ENCODE measurements at regions not wholly inside any gene's neighbourhood (a gene's known extent, or its start where the extent isn't known, plus 50 kb on each side); places are given as distances from the start of the nearest gene placed in this dataset.

DNA sequence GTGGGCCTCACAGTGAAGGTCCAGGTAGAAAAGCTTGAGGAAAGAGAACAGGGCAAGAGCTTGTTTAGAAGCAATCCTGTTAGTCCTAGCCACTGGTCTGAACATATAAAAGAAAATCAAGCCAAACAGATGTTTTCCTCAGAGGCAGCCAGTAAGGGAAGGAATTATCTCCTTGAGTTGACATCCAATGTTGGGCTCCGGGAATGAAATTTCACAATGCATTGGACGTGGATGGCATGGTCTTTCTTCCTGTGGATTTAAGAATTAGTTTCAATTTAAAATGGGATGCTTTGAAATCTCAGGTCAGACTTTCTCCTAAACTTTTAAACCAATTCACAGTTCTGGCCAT, 92.1 kb downstream of the ACKR3 start:
- Mint-ChIP-seq H3K36me3 (peaks cover 8% of the 10 kb centered on the region), H3K27me3 (ENCODE audit: low read depth) (peaks cover 6% of the 10 kb centered on the region), H3K27ac (peak overlapping the region; percentile 89; the same call in 1 of the 2 replicates), H3K4me1 (peaks cover 37% of the 10 kb centered on the region), H3K4me3 (no peak overlapping the region), H3K9me3 (peaks cover 12% of the 10 kb centered on the region)
- no peak for ATAC-seq
- CTCF ChIA-PET: no interaction called here
- no peak for TF ChIP-seq PRRX2 (CRISPR knock-in tag; IDR thresholded peaks at IDR 0.05)
- no peak for TF ChIP-seq RORB (CRISPR knock-in tag; IDR thresholded peaks at IDR 0.05)
- no peak for TF ChIP-seq GTF2I (CRISPR knock-in tag; conservative IDR thresholded peaks at IDR 0.05)
- no peak for TF ChIP-seq MXD4 (CRISPR knock-in tag; IDR thresholded peaks at IDR 0.05; ENCODE audit: borderline replicate concordance)
- TF ChIP-seq, protein P1, sequence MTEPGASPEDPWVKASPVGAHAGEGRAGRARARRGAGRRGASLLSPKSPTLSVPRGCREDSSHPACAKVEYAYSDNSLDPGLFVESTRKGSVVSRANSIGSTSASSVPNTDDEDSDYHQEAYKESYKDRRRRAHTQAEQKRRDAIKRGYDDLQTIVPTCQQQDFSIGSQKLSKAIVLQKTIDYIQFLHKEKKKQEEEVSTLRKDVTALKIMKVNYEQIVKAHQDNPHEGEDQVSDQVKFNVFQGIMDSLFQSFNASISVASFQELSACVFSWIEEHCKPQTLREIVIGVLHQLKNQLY (CRISPR knock-in tag; IDR thresholded peaks at IDR 0.05): no peak
- TF ChIP-seq, protein P2, sequence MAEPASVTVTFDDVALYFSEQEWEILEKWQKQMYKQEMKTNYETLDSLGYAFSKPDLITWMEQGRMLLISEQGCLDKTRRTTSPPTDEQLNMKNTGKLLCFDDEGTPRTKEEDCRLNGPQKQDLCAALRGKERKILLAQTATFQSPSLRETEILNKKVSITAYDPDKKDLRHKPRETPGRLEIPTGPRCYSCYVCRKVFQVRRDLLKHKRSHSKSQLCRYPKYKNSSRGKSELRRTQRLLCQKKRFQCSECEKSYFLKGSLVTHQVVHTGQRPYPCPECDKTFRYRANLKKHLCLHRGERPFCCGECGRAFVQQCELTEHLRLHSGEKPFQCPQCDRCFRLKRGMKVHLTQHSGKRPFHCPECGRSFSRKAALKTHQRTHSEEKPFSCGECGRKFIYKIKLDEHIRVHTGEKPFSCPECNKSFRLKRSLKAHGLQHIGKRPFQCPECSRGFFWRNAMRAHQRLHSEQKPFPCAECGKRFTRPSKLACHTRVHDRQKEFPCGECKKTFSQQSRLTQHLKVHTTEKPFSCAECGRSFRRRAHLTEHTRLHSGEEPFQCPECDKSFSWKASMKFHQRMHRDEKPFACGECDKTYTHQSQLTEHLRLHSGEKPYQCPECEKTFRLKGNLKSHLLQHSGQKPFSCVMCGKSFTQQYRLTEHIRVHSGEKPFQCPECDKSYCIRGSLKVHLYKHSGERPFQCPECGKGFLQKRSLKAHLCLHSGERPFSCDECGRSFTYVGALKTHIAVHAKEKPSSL (CRISPR knock-in tag; conservative IDR thresholded peaks at IDR 0.05): no peak
- TF ChIP-seq ZNF671 (CRISPR knock-in tag; IDR thresholded peaks at IDR 0.05): no peak
- TF ChIP-seq, protein P3, sequence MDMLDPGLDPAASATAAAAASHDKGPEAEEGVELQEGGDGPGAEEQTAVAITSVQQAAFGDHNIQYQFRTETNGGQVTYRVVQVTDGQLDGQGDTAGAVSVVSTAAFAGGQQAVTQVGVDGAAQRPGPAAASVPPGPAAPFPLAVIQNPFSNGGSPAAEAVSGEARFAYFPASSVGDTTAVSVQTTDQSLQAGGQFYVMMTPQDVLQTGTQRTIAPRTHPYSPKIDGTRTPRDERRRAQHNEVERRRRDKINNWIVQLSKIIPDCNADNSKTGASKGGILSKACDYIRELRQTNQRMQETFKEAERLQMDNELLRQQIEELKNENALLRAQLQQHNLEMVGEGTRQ (CRISPR knock-in tag; IDR thresholded peaks at IDR 0.05): no peak
- no peak for TF ChIP-seq RELA (CRISPR knock-in tag; IDR thresholded peaks at IDR 0.05; ENCODE audit: borderline replicate concordance)
- no peak for TF ChIP-seq ZNF396 (CRISPR knock-in tag; IDR thresholded peaks at IDR 0.05; ENCODE audit: borderline replicate concordance)
- no peak for TF ChIP-seq FOXP1 (CRISPR knock-in tag; IDR thresholded peaks at IDR 0.05; ENCODE audit: borderline replicate concordance)
- TF ChIP-seq, protein P4, sequence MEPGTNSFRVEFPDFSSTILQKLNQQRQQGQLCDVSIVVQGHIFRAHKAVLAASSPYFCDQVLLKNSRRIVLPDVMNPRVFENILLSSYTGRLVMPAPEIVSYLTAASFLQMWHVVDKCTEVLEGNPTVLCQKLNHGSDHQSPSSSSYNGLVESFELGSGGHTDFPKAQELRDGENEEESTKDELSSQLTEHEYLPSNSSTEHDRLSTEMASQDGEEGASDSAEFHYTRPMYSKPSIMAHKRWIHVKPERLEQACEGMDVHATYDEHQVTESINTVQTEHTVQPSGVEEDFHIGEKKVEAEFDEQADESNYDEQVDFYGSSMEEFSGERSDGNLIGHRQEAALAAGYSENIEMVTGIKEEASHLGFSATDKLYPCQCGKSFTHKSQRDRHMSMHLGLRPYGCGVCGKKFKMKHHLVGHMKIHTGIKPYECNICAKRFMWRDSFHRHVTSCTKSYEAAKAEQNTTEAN (CRISPR knock-in tag; IDR thresholded peaks at IDR 0.05): no peak
- TF ChIP-seq JUN (CRISPR knock-in tag; IDR thresholded peaks at IDR 0.05): no peak
- TF ChIP-seq ETV6 (CRISPR knock-in tag; IDR thresholded peaks at IDR 0.05): no peak
- TF ChIP-seq, protein P5, sequence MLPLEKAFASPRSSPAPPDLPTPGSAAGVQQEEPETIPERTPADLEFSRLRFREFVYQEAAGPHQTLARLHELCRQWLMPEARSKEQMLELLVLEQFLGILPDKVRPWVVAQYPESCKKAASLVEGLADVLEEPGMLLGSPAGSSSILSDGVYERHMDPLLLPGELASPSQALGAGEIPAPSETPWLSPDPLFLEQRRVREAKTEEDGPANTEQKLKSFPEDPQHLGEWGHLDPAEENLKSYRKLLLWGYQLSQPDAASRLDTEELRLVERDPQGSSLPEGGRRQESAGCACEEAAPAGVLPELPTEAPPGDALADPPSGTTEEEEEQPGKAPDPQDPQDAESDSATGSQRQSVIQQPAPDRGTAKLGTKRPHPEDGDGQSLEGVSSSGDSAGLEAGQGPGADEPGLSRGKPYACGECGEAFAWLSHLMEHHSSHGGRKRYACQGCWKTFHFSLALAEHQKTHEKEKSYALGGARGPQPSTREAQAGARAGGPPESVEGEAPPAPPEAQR (CRISPR knock-in tag; IDR thresholded peaks at IDR 0.05): no peak
- TF ChIP-seq, protein P6, sequence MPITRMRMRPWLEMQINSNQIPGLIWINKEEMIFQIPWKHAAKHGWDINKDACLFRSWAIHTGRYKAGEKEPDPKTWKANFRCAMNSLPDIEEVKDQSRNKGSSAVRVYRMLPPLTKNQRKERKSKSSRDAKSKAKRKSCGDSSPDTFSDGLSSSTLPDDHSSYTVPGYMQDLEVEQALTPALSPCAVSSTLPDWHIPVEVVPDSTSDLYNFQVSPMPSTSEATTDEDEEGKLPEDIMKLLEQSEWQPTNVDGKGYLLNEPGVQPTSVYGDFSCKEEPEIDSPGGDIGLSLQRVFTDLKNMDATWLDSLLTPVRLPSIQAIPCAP (CRISPR knock-in tag; IDR thresholded peaks at IDR 0.05): no peak
- TF ChIP-seq IRF2 (CRISPR knock-in tag; IDR thresholded peaks at IDR 0.05; ENCODE audit: borderline replicate concordance, low read depth): no peak
- no peak for TF ChIP-seq NR3C1 (CRISPR knock-in tag; conservative IDR thresholded peaks at IDR 0.05; ENCODE audit: low read depth)
- DNase-seq (ENCODE audit: low spot score): no peak
- POLR2A ChIA-PET: no interaction called here
